GM06990 (cell line): ENCODE measurements at regions not wholly inside any gene's neighbourhood (a gene's known extent, or its start where the extent isn't known, plus 50 kb on each side); places are given as distances from the start of the nearest gene placed in this dataset.

Experiments used
- DNase-seq: peaks from one replicate; pipeline ENCODE4 v3.0.0-alpha.2; 2011; ENCODE audit not compliant: insufficient read length; ENCODE audit errors: extremely low read depth
- H3K27me3 ChIP-seq: replicated peaks from 2 replicates; pipeline ENCODE4 v1.6.0; 2011; ENCODE audit warnings: low read length; ENCODE audit not compliant: control insufficient read depth, insufficient read depth
- H3K36me3 ChIP-seq: 2 replicates; pipeline ENCODE4 v1.5.1; 2011; ENCODE audit warnings: low read length; ENCODE audit not compliant: control insufficient read depth, insufficient read depth
- H3K4me3 ChIP-seq: replicated peaks from 2 replicates; pipeline ENCODE4 v1.5.1; 2011; ENCODE audit warnings: low read depth, mild to moderate bottlenecking, control low read depth, low read length
- CTCF ChIP-seq: IDR thresholded peaks from 2 replicates; pipeline ENCODE4 v1.5.1; 2011; ENCODE audit warnings: low read length, control low read depth, mild to moderate bottlenecking, inconsistent platforms; ENCODE audit not compliant: insufficient read depth, poor library complexity, severe bottlenecking

- no peaks in the 10 kb centered on the region; the same call in none of the 2 replicates for H3K27me3 ChIP-seq
- DNase-seq, result no peak
- no peak overlapping the region for H3K4me3 ChIP-seq
- no peak for TF ChIP-seq CTCF
- no peaks in the 10 kb centered on the region for H3K36me3 ChIP-seq
These were observed 87.5 kb upstream of the LINGO1 start for GRCh38 chr15:77720173-77720572.

GRCh38 chr15:77719450-77719849 is 86.7 kb upstream of the LINGO1 start:
- no peak for DNase-seq

GRCh38 chr15:77717333-77717990 is 84.8 kb upstream of the LINGO1 start:
- Histone ChIP-seq H3K27me3 (peaks cover 1% of the 10 kb centered on the region), H3K4me3 (no peak overlapping the region), H3K36me3 (no peaks in the 10 kb centered on the region)
- no peak for TF ChIP-seq CTCF
- no peak for DNase-seq

More at GRCh38 chr15:77719450-77719849, 86.7 kb upstream of the LINGO1 start:
- TF ChIP-seq CTCF, result no peak
- no peaks in the 10 kb centered on the region; the same call in none of the 2 replicates for H3K27me3 ChIP-seq
- no peak overlapping the region for H3K4me3 ChIP-seq
- H3K36me3 ChIP-seq, result no peaks in the 10 kb centered on the region

- no peaks in the 10 kb centered on the region for H3K36me3 ChIP-seq
- peaks cover 1% of the 10 kb centered on the region; the same call in 1 of the 2 replicates for H3K27me3 ChIP-seq
- TF ChIP-seq CTCF, result no peak
- no peak for DNase-seq
- no peak overlapping the region for H3K4me3 ChIP-seq
These were observed 84.1 kb upstream of the LINGO1 start for GRCh38 chr15:77716632-77717332.

GRCh38 chr15:77715860-77716259 is 83.1 kb upstream of the LINGO1 start:
- DNase-seq, result no peak
- TF ChIP-seq CTCF, result no peak
- no peak overlapping the region for H3K4me3 ChIP-seq
- peaks cover 1% of the 10 kb centered on the region; the same call in 1 of the 2 replicates for H3K27me3 ChIP-seq
- no peaks in the 10 kb centered on the region for H3K36me3 ChIP-seq
